OCI-LY3 (cell line): ENCODE measurements at regions not wholly inside any gene's neighbourhood (a gene's known extent, or its start where the extent isn't known, plus 50 kb on each side); places are given as distances from the start of the nearest gene placed in this dataset.

Source experiments
- CTCF ChIP-seq: fragments of 200-600, 300-600 bp; sonication (generic); IDR thresholded peaks from 2 replicates; pipeline ENCODE4 v1.5.1; 2014; ENCODE audit warnings: antibody characterized with exemption, low read length, low read depth
- EZH2phosphoT487 ChIP-seq: fragments of 200-600 bp; shearing (Covaris generic); IDR thresholded peaks from 2 replicates; pipeline ENCODE4 v1.6.1; 2018; ENCODE audit warnings: antibody characterized with exemption, mixed run types, low read depth

GRCh38 chr6:153301602-153302001 is 170.5 kb upstream of the RGS17 start:
- TF ChIP-seq EZH2phosphoT487, result no peak
- TF ChIP-seq CTCF, result no peak
